ENCODE measurements at regions not wholly inside any gene's neighbourhood (a gene's known extent, or its start where the extent isn't known, plus 50 kb on each side); places are given as distances from the start of the nearest gene placed in this dataset.

DNA sequence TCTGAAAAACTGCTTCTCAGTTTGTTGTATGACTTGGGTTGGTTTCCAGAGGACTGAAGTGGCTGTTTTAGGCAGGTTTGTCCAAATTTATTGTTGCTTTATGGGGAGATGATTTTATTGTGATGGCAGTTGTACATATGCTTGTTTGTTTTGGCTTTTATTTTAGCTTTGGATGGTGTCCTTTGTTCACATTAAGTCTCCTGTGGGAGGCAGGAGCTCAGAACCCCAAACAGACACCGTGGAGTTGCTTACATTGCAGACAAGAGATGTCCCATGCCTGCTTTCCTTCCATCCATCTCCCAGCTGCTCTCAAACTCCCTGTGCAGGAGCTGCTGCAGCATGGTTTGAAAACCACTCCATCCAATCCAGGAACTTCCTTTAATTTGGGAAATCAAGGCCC, 414.7 kb downstream of the LPIN1 start:
- H3K27me3 ChIP-seq (ENCODE audit: control insufficient read depth, extremely low read depth, insufficient read depth, low read length) = no peaks in the 10 kb centered on the region
- no peaks in the 10 kb centered on the region for H4K20me1 ChIP-seq (ENCODE audit: control insufficient read depth, extremely low read depth, insufficient read depth, low read length)
- H3K27ac ChIP-seq (ENCODE audit: control insufficient read depth, insufficient read depth, low read length) = no peak overlapping the region
- H3K4me2 ChIP-seq (ENCODE audit: control insufficient read depth, extremely low read depth, insufficient read depth, low read depth, low read length) = no peak overlapping the region
- no peaks in the 10 kb centered on the region for H3K36me3 ChIP-seq (ENCODE audit: control insufficient read depth in 2 of 2, extremely low read depth in 1 of 2, insufficient read depth in 2 of 2, low read length in 2 of 2)
- no peak overlapping the region for H3K4me3 ChIP-seq (ENCODE audit: control insufficient read depth in 2 of 3, extremely low read depth in 1 of 3, insufficient read depth in 2 of 3, low read depth in 1 of 3, low read length in 3 of 3)
- no peak overlapping the region for H2AFZ ChIP-seq (ENCODE audit: control insufficient read depth, low read length)
- no peak for TF ChIP-seq EZH2 (IDR thresholded peaks at IDR 0.05; ENCODE audit: low read length)
- no peak overlapping the region for H3K9ac ChIP-seq (ENCODE audit: control insufficient read depth, extremely low read depth, insufficient read depth, low read length)
- peaks cover 6% of the 10 kb centered on the region for H3K4me1 ChIP-seq (ENCODE audit: control insufficient read depth, extremely low read depth, insufficient read depth, low read length)
- H3K79me2 ChIP-seq (ENCODE audit: control insufficient read depth, insufficient read depth, low read length) = no peaks in the 10 kb centered on the region
- dilution Hi-C loops (cut with MboI; ENCODE audit: extremely low pct_ligation_motif_present, low sequenced_read_pairs) = no loop called here
- H3K9me1 ChIP-seq (ENCODE audit: control insufficient read depth, extremely low read depth, insufficient read depth, low read length) = no peaks in the 10 kb centered on the region
- no peak for FAIRE-seq
- no peak for DNase-seq (ENCODE audit: low read depth, low spot score)
- no peaks in the 10 kb centered on the region for H3K9me3 ChIP-seq (ENCODE audit: control insufficient read depth, low read depth, low read length)

GRCh38 chr2:12162269-12163247, 416.1 kb downstream of the LPIN1 start:
- no peak overlapping the region for H3K9ac ChIP-seq (ENCODE audit: control insufficient read depth, extremely low read depth, insufficient read depth, low read length)
- no peak overlapping the region for H3K27ac ChIP-seq (ENCODE audit: control insufficient read depth, insufficient read depth, low read length)
- FAIRE-seq (no peak), DNase-seq (ENCODE audit: low read depth, low spot score) (no peak)
- no peaks in the 10 kb centered on the region for H3K9me3 ChIP-seq (ENCODE audit: control insufficient read depth, low read depth, low read length)
- no peaks in the 10 kb centered on the region for H3K79me2 ChIP-seq (ENCODE audit: control insufficient read depth, insufficient read depth, low read length)
- dilution Hi-C loops (cut with MboI; ENCODE audit: extremely low pct_ligation_motif_present, low sequenced_read_pairs) = no loop called here
- no peak overlapping the region for H3K4me3 ChIP-seq (ENCODE audit: control insufficient read depth in 2 of 3, extremely low read depth in 1 of 3, insufficient read depth in 2 of 3, low read depth in 1 of 3, low read length in 3 of 3)
- H3K36me3 ChIP-seq (ENCODE audit: control insufficient read depth in 2 of 2, extremely low read depth in 1 of 2, insufficient read depth in 2 of 2, low read length in 2 of 2) = no peaks in the 10 kb centered on the region
- H3K27me3 ChIP-seq (ENCODE audit: control insufficient read depth, extremely low read depth, insufficient read depth, low read length) = no peaks in the 10 kb centered on the region
- no peaks in the 10 kb centered on the region for H3K4me1 ChIP-seq (ENCODE audit: control insufficient read depth, extremely low read depth, insufficient read depth, low read length)
- H4K20me1 ChIP-seq (ENCODE audit: control insufficient read depth, extremely low read depth, insufficient read depth, low read length) = no peaks in the 10 kb centered on the region
- no peak overlapping the region for H3K4me2 ChIP-seq (ENCODE audit: control insufficient read depth, extremely low read depth, insufficient read depth, low read depth, low read length)
- TF ChIP-seq EZH2 (IDR thresholded peaks at IDR 0.05; ENCODE audit: low read length) = no peak
- TF ChIP-seq CTCF (optimal IDR thresholded peaks at IDR 0.05 in 1 of 3, IDR thresholded peaks at IDR 0.05 in 1 of 3, conservative IDR thresholded peaks at IDR 0.05 in 1 of 3; ENCODE audit: extremely low read depth in 1 of 3, insufficient read depth in 2 of 3, low read length in 3 of 3) = no peak
- no peaks in the 10 kb centered on the region for H3K9me1 ChIP-seq (ENCODE audit: control insufficient read depth, extremely low read depth, insufficient read depth, low read length)
- no peak overlapping the region for H2AFZ ChIP-seq (ENCODE audit: control insufficient read depth, low read length)
